CD14-positive monocyte (primary cell): ENCODE measurements at regions not wholly inside any gene's neighbourhood (a gene's known extent, or its start where the extent isn't known, plus 50 kb on each side); places are given as distances from the start of the nearest gene placed in this dataset.

ENCODE experiments used
- DNase-seq, 3 donors: peaks; one replicate each; pipeline ENCODE4 v3.0.0-alpha.2; 2011 to 2022
- H2AFZ ChIP-seq: 2 replicates; pipeline ENCODE4 v1.6.0; 2012; ENCODE audit warnings: mild to moderate bottlenecking, low read depth, low read length, inconsistent platforms; ENCODE audit not compliant: insufficient read depth, poor library complexity, severe bottlenecking
- H3K27ac ChIP-seq, 2 donors: 1 replicate in 1 of 2; 2 replicates in 1 of 2; pipeline ENCODE4 v1.5.1; 2012 to 2013; ENCODE audit warnings: low read length in 2 of 2, control low read depth in 1 of 2, inconsistent platforms in 1 of 2, low read depth in 1 of 2, mild to moderate bottlenecking in 1 of 2
- H3K27me3 ChIP-seq, 2 donors: one replicate each; pipeline versions ENCODE4 v1.6.0 to v1.6.1; 2011 to 2013; ENCODE audit warnings: low read length in 2 of 2; ENCODE audit not compliant: control insufficient read depth in 2 of 2, insufficient read depth in 2 of 2
- H3K36me3 ChIP-seq, 2 donors: replicated peaks in 1 of 2; 1 replicate in 1 of 2; 2 replicates in 1 of 2; pipeline versions ENCODE4 v1.5.1 to v1.6.1; 2012 to 2013; ENCODE audit warnings: low read length in 2 of 2, control low read depth in 1 of 2, inconsistent platforms in 1 of 2, mild to moderate bottlenecking in 1 of 2; ENCODE audit not compliant: insufficient read depth in 2 of 2, control insufficient read depth in 1 of 2
- H3K4me1 ChIP-seq, 2 donors: 1 replicate in 1 of 2; 2 replicates in 1 of 2; pipeline versions ENCODE4 v1.5.1 to v1.6.1; 2012 to 2013; ENCODE audit warnings: low read length in 2 of 2, control low read depth in 1 of 2, inconsistent platforms in 1 of 2, mild to moderate bottlenecking in 1 of 2, moderate library complexity in 1 of 2; ENCODE audit not compliant: insufficient read depth in 2 of 2, control insufficient read depth in 1 of 2
- H3K4me2 ChIP-seq: replicated peaks from 2 replicates; pipeline ENCODE3; 2012; ENCODE audit warnings: low read length, moderate library complexity, mild to moderate bottlenecking; ENCODE audit not compliant: poor library complexity, severe bottlenecking; ENCODE audit errors: extremely low read depth
- H3K4me3 ChIP-seq, 3 experiments: fragments of 200-600 bp in 1 of 3; sonication (generic) in 1 of 3; replicated peaks in 1 of 3; 1 replicate in 2 of 3; 2 replicates in 1 of 3; pipeline ENCODE4 v1.5.1; 2011 to 2013; ENCODE audit warnings: low read length in 3 of 3, mild to moderate bottlenecking in 3 of 3, control low read depth in 2 of 3, low read depth in 2 of 3, inconsistent platforms in 1 of 3, moderate library complexity in 1 of 3
- H3K79me2 ChIP-seq: 2 replicates; pipeline ENCODE4 v1.6.0; 2012; ENCODE audit warnings: mild to moderate bottlenecking, control low read depth, inconsistent platforms, low read length, moderate library complexity; ENCODE audit not compliant: insufficient read depth
- H3K9ac ChIP-seq: 2 replicates; pipeline ENCODE4 v1.6.0; 2017; ENCODE audit warnings: low read length, mild to moderate bottlenecking; ENCODE audit not compliant: insufficient read depth, poor library complexity, severe bottlenecking
- H3K9me3 ChIP-seq, 2 donors: replicated peaks in 1 of 2; 1 replicate in 1 of 2; 2 replicates in 1 of 2; pipeline versions ENCODE4 v1.5.1 to v1.6.1; 2012 to 2013; ENCODE audit warnings: low read length in 2 of 2, control low read depth in 1 of 2; ENCODE audit not compliant: control insufficient read depth in 1 of 2, insufficient read depth in 1 of 2
- H4K20me1 ChIP-seq: 2 replicates; pipeline ENCODE4 v1.6.0; 2012; ENCODE audit warnings: mild to moderate bottlenecking, low read length, control low read depth, moderate library complexity; ENCODE audit not compliant: insufficient read depth
- H3K27ac Mint-ChIP-seq, 7 donors: one replicate each; pipeline ENCODE4 v1.8.0; 2020; ENCODE audit warnings: mild to moderate bottlenecking in 7 of 7, mixed read lengths in 7 of 7, moderate library complexity in 6 of 7, inconsistent platforms in 2 of 7
- H3K27me3 Mint-ChIP-seq, 3 donors: one replicate each; pipeline ENCODE4 v1.8.0; 2021 to 2022; ENCODE audit warnings: low read depth in 3 of 3, mild to moderate bottlenecking in 3 of 3, mixed read lengths in 3 of 3, moderate library complexity in 3 of 3, inconsistent platforms in 1 of 3
- H3K36me3 Mint-ChIP-seq, 2 donors: one replicate each; pipeline ENCODE4 v1.8.0; 2020; ENCODE audit warnings: mixed read lengths in 2 of 2, inconsistent platforms in 1 of 2, mild to moderate bottlenecking in 1 of 2
- H3K4me1 Mint-ChIP-seq: one replicate; pipeline ENCODE4 v1.8.0; 2020; ENCODE audit warnings: mild to moderate bottlenecking, mixed read lengths
- H3K4me3 Mint-ChIP-seq, 2 donors: one replicate each; pipeline ENCODE4 v1.8.0; 2020; ENCODE audit warnings: mild to moderate bottlenecking in 2 of 2, mixed read lengths in 2 of 2, moderate library complexity in 1 of 2
- H3K9me3 Mint-ChIP-seq, 7 donors: one replicate each; pipeline ENCODE4 v1.8.0; 2020 to 2022; ENCODE audit warnings: mixed read lengths in 7 of 7, mild to moderate bottlenecking in 6 of 7, moderate library complexity in 6 of 7, inconsistent platforms in 2 of 7
- CTCF ChIP-seq: fragments of 200-600 bp; IDR thresholded peaks from one replicate; pipeline ENCODE4 v1.8.0; 2022; ENCODE audit warnings: antibody characterized with exemption, mild to moderate bottlenecking
- WGBS: methylation state at CpG from one replicate; pipeline ENCODE4 v1.1.5; 2013; ENCODE audit warnings: missing lambda C conversion rate; ENCODE audit not compliant: insufficient coverage; 5-methylcytosine and 5-hydroxymethylcytosine counted together
- intact Hi-C, 2 donors: fragments of 100-400 bp; cut with micrococcal nuclease; formaldehyde crosslinking; loops; one replicate each; pipeline versions ENCODE4 v1.15.0 to v1.15.1; 2023

- peaks cover 0 to 9% (median 3%) of the 10 kb centered on the region in 7 donors for H3K9me3 Mint-ChIP-seq
- H3K4me3 Mint-ChIP-seq = no peak overlapping the region
- Histone ChIP-seq H3K79me2 (no peaks in the 10 kb centered on the region), H3K4me3 (no peak overlapping the region), H3K9ac (no peak overlapping the region), H4K20me1 (no peaks in the 10 kb centered on the region), H3K4me1 (no peaks in the 10 kb centered on the region), H3K9me3 (no peaks in the 10 kb centered on the region), H3K36me3 (no peaks in the 10 kb centered on the region), H3K27me3 (no peaks in the 10 kb centered on the region), H2AFZ (no peak overlapping the region), H3K27ac (no peak overlapping the region), H3K4me2 (no peak overlapping the region)
- H3K4me1 Mint-ChIP-seq = no peaks in the 10 kb centered on the region
- no peak overlapping the region for H3K27ac Mint-ChIP-seq
- intact Hi-C loops = no loop called here
- no peaks in the 10 kb centered on the region for H3K36me3 Mint-ChIP-seq
- no peak for DNase-seq
- TF ChIP-seq CTCF = no peak
- H3K27me3 Mint-ChIP-seq = no peaks in the 10 kb centered on the region
- no CpG with 5 or more reads among the region's 3 CpGs for WGBS
These were observed 147.8 kb upstream of the PAQR3 start for GRCh38 chr4:79087071-79087470.

- no peak overlapping the region for H3K4me2 ChIP-seq
- H3K27me3 Mint-ChIP-seq = no peaks in the 10 kb centered on the region
- no peak overlapping the region for H3K27ac ChIP-seq
- no peak overlapping the region for H3K27ac Mint-ChIP-seq
- H3K79me2 ChIP-seq = no peaks in the 10 kb centered on the region
- no CpG with 5 or more reads among the region's 2 CpGs for WGBS
- no peak overlapping the region for H3K4me3 Mint-ChIP-seq
- no peaks in the 10 kb centered on the region for H3K36me3 Mint-ChIP-seq
- no peak for TF ChIP-seq CTCF
- H3K27me3 ChIP-seq = no peaks in the 10 kb centered on the region
- no peak overlapping the region for H3K4me3 ChIP-seq
- H3K4me1 Mint-ChIP-seq = no peaks in the 10 kb centered on the region
- H3K4me1 ChIP-seq = no peaks in the 10 kb centered on the region
- intact Hi-C loops = no loop called here
- H4K20me1 ChIP-seq = no peaks in the 10 kb centered on the region
- H3K9me3 Mint-ChIP-seq = peaks cover 0 to 10% (median 8%) of the 10 kb centered on the region in 7 donors
- DNase-seq = no peak
- no peaks in the 10 kb centered on the region for H3K9me3 ChIP-seq
- no peak overlapping the region for H2AFZ ChIP-seq
- H3K36me3 ChIP-seq = no peaks in the 10 kb centered on the region
- H3K9ac ChIP-seq = no peak overlapping the region
These were observed 144.3 kb upstream of the PAQR3 start for GRCh38 chr4:79083406-79084010.
